HepG2 (cell line): ENCODE measurements at regions not wholly inside any gene's neighbourhood (a gene's known extent, or its start where the extent isn't known, plus 50 kb on each side); places are given as distances from the start of the nearest gene placed in this dataset.

Experiments
- ATAC-seq: fragments of 200-7000 bp; cut with Tn5 transposase; 3 replicates; pipeline ENCODE4 v1.9.1; 2020; ENCODE audit warnings: mild to moderate bottlenecking, moderate library complexity
- BruUV-seq: library from RNA; stranded (reverse); fragments of 400-500 nt; replicated peaks from 2 replicates; lab custom pipeline; 2021; lab: Mats Ljungman, UMichigan
- CTCF ChIA-PET: fragments of 300-600 bp; formaldehyde crosslinking; extraction: SDS; loops from one replicate; lab custom pipeline; 2021; ENCODE audit warnings: low total read pairs, inconsistent platforms, low intra/inter-chr PET ratio; lab: Yijun Ruan, JAX
- POLR2A ChIA-PET: fragments of 350-600 bp; sonication (Branson Sonifier 250); formaldehyde crosslinking; loops from one replicate; lab custom pipeline; 2020; ENCODE audit warnings: antibody characterized with exemption, inconsistent platforms; lab: Yijun Ruan, JAX
- DNase-seq: peaks from one replicate; pipeline ENCODE4 v3.0.0-alpha.2; 2015; ENCODE audit warnings: low spot score
- FAIRE-seq: peaks from 3 replicates; lab custom pipeline; 2011; peaks lifted over from hg19 to GRCh38; lab: Jason Lieb, UNC
- H2AFZ ChIP-seq: one replicate; pipeline ENCODE4 v1.6.1; 2011; ENCODE audit warnings: low read length, inconsistent platforms
- H3K27ac ChIP-seq: fragments of 300-600 bp; 3 replicates; pipeline ENCODE4 v1.8.0; 2011; ENCODE audit warnings: mixed run types, mild to moderate bottlenecking, mixed read lengths, low read length, inconsistent platforms; ENCODE audit not compliant: insufficient read depth; ENCODE audit errors: extremely low read length
- H3K27me3 ChIP-seq, 2 experiments: fragments of 200-600 bp in 1 of 2; 2 replicates in 1 of 2; 3 replicates in 1 of 2; pipeline versions ENCODE4 v1.6.0 to v1.8.0; 2011; ENCODE audit warnings: low read length in 2 of 2, mild to moderate bottlenecking in 2 of 2, moderate library complexity in 2 of 2, inconsistent platforms in 1 of 2; ENCODE audit not compliant: insufficient read depth in 2 of 2, control insufficient read depth in 1 of 2
- H3K36me3 ChIP-seq, 2 experiments: fragments of 200-600 bp in 1 of 2; replicated peaks in 1 of 2; 2 replicates in 1 of 2; 3 replicates in 1 of 2; pipeline versions ENCODE4 v1.5.1 to v1.8.0; 2011; ENCODE audit warnings: low read length in 2 of 2, inconsistent platforms in 1 of 2; ENCODE audit not compliant: insufficient read depth in 2 of 2, control insufficient read depth in 1 of 2
- H3K4me1 ChIP-seq: 2 replicates; pipeline ENCODE4 v1.5.1; 2012; ENCODE audit warnings: low read length, inconsistent platforms; ENCODE audit not compliant: insufficient read depth
- H3K4me2 ChIP-seq: 2 replicates; pipeline ENCODE4 v1.6.0; 2011; ENCODE audit warnings: low read depth, low read length, inconsistent platforms
- H3K4me3 ChIP-seq, 3 experiments: fragments of 200-600 bp in 1 of 3; sonication (generic), shearing (Covaris generic) in 1 of 3; replicated peaks in 1 of 3; 2 replicates each; pipeline ENCODE4 v1.5.1; 2011 to 2016; ENCODE audit warnings: low read length in 3 of 3, inconsistent platforms in 2 of 3, low read depth in 2 of 3, mild to moderate bottlenecking in 2 of 3, control low read depth in 1 of 3, mixed read lengths in 1 of 3; ENCODE audit not compliant: insufficient read depth in 1 of 3
- H3K79me2 ChIP-seq: one replicate; pipeline ENCODE4 v1.6.1; 2011; ENCODE audit warnings: low read length, inconsistent platforms; ENCODE audit not compliant: insufficient read depth
- H3K9ac ChIP-seq: 2 replicates; pipeline ENCODE4 v1.6.0; 2011; ENCODE audit warnings: mild to moderate bottlenecking, low read depth, low read length, inconsistent platforms; ENCODE audit not compliant: insufficient read depth
- H3K9me3 ChIP-seq: 2 replicates; pipeline ENCODE4 v1.5.1; 2012; ENCODE audit warnings: mild to moderate bottlenecking, low read length
- H4K20me1 ChIP-seq: 2 replicates; pipeline ENCODE4 v1.6.0; 2011; ENCODE audit warnings: inconsistent platforms, mild to moderate bottlenecking, low read length, moderate library complexity; ENCODE audit not compliant: insufficient read depth
- AKAP8 ChIP-seq: sonication (generic); formaldehyde crosslinking; IDR thresholded peaks from 2 replicates; pipeline ENCODE4 v1.5.1; 2020; ENCODE audit warnings: mild to moderate bottlenecking, missing genetic modification reagents
- FOXJ3 ChIP-seq: sonication (generic); formaldehyde crosslinking; IDR thresholded peaks from 2 replicates; pipeline ENCODE4 v1.4.0; 2020; ENCODE audit warnings: missing genetic modification reagents, mild to moderate bottlenecking, borderline replicate concordance
- HOXA7 ChIP-seq: sonication (generic); formaldehyde crosslinking; IDR thresholded peaks from 2 replicates; pipeline ENCODE4 v1.8.1; 2022; ENCODE audit warnings: mild to moderate bottlenecking, missing genetic modification reagents, moderate library complexity
- KAT8 ChIP-seq: IDR thresholded peaks from 2 replicates; pipeline ENCODE4 v1.6.1; 2016; ENCODE audit warnings: missing genetic modification reagents, missing compliant biosample characterization
- KMT2B ChIP-seq: IDR thresholded peaks from 2 replicates; pipeline ENCODE4 v1.6.1; 2016; ENCODE audit warnings: missing genetic modification reagents, missing compliant biosample characterization
- MAZ ChIP-seq, 2 experiments: sonication (generic) in 1 of 2; formaldehyde crosslinking in 1 of 2; IDR thresholded peaks; 2 replicates each; pipeline versions ENCODE4 v1.5.0 to v1.6.1; 2012 to 2020; ENCODE audit warnings: low read depth in 2 of 2, mild to moderate bottlenecking in 2 of 2, borderline replicate concordance in 1 of 2, improper control_type of control experiment in 1 of 2, low read length in 1 of 2, missing genetic modification reagents in 1 of 2, moderate library complexity in 1 of 2
- TARDBP ChIP-seq: sonication (generic); formaldehyde crosslinking; IDR thresholded peaks from 2 replicates; pipeline ENCODE4 v1.8.0; 2022; ENCODE audit warnings: mild to moderate bottlenecking, missing genetic modification reagents
- TBP ChIP-seq: sonication (generic); formaldehyde crosslinking; IDR thresholded peaks from 2 replicates; pipeline ENCODE4 v1.5.0; 2020; ENCODE audit warnings: missing genetic modification reagents
- TEAD3 ChIP-seq: optimal IDR thresholded peaks from 2 replicates; pipeline ENCODE3; 2016; ENCODE audit warnings: borderline replicate concordance
- ZBTB26 ChIP-seq: IDR thresholded peaks from 2 replicates; pipeline ENCODE4 v1.6.1; 2016; ENCODE audit warnings: missing compliant biosample characterization, missing genetic modification reagents, borderline replicate concordance
- ZBTB8A ChIP-seq: sonication (generic); formaldehyde crosslinking; IDR thresholded peaks from 2 replicates; pipeline ENCODE4 v1.4.0; 2020; ENCODE audit warnings: mild to moderate bottlenecking, low read depth, missing genetic modification reagents, borderline replicate concordance
- ZGPAT ChIP-seq: IDR thresholded peaks from 2 replicates; pipeline ENCODE4 v1.6.1; 2016; ENCODE audit warnings: mild to moderate bottlenecking
- ZMAT5 ChIP-seq: sonication (generic); formaldehyde crosslinking; IDR thresholded peaks from 2 replicates; pipeline ENCODE4 v1.5.0; 2020; ENCODE audit warnings: mild to moderate bottlenecking, low read depth, missing genetic modification reagents, borderline replicate concordance
- ZNF296 ChIP-seq: sonication (generic); formaldehyde crosslinking; conservative IDR thresholded peaks from 2 replicates; pipeline ENCODE4 v1.5.0; 2020; ENCODE audit warnings: mild to moderate bottlenecking, missing genetic modification reagents
- ZNF343 ChIP-seq: sonication (generic); formaldehyde crosslinking; IDR thresholded peaks from 2 replicates; pipeline ENCODE4 v1.4.0; 2020; ENCODE audit warnings: mild to moderate bottlenecking, missing genetic modification reagents
- ZNF543 ChIP-seq: sonication (generic); formaldehyde crosslinking; IDR thresholded peaks from 2 replicates; pipeline ENCODE4 v1.4.0; 2020; ENCODE audit warnings: mild to moderate bottlenecking, missing genetic modification reagents
- ZNF687 ChIP-seq: sonication (generic); formaldehyde crosslinking; IDR thresholded peaks from 2 replicates; pipeline ENCODE4 v1.5.1; 2020; ENCODE audit warnings: mild to moderate bottlenecking, missing genetic modification reagents, moderate library complexity
- WGBS: methylation state at CpG from one replicate; pipeline ENCODE4 v1.1.6; 2017; ENCODE audit warnings: low lambda C conversion rate; 5-methylcytosine and 5-hydroxymethylcytosine counted together
- in situ Hi-C: cut with HindIII; loops from 2 replicates; pipeline ENCODE4 v1.10.0; 2017; ENCODE audit warnings: low pct_unique_long_range_greater_than_20kb; ENCODE audit not compliant: extremely low pct_ligation_motif_present
- intact Hi-C: fragments of 100-400 bp; cut with micrococcal nuclease; formaldehyde crosslinking; loops from one replicate; pipeline ENCODE4 v1.10.0; 2022; ENCODE audit not compliant: unreplicated experiment

- Histone ChIP-seq H3K9ac (no peak overlapping the region), H3K4me1 (peaks cover 28% of the 10 kb centered on the region), H4K20me1 (no peaks in the 10 kb centered on the region), H3K9me3 (no peaks in the 10 kb centered on the region), H2AFZ (no peak overlapping the region), H3K79me2 (no peaks in the 10 kb centered on the region), H3K4me3 (no peak overlapping the region), H3K27ac (no peak overlapping the region), H3K27me3 (peaks cover 0 to 4% of the 10 kb centered on the region in 2 experiments; a peak in 1 of 5 replicates), H3K36me3 (no peaks in the 10 kb centered on the region), H3K4me2 (no peak overlapping the region)
- 58% methylated on average over 3 of the region's 4 CpGs for WGBS
- TF ChIP-seq TBP (CRISPR knock-in tag) (no peak), ZGPAT (CRISPR knock-in tag) (no peak), MAZ (IDR thresholded peaks at IDR 0.05; ENCODE audit: borderline replicate concordance, low read depth, low read length) (no peak), MAZ (CRISPR knock-in tag; IDR thresholded peaks at IDR 0.05; ENCODE audit: low read depth) (no peak), AKAP8 (CRISPR knock-in tag) (no peak), KAT8 (CRISPR knock-in tag) (no peak), TEAD3 (no peak), ZBTB8A (CRISPR knock-in tag) (no peak), ZMAT5 (no peak), FOXJ3 (CRISPR knock-in tag) (no peak), ZNF543 (CRISPR knock-in tag) (no peak), KMT2B (no peak), ZNF343 (CRISPR knock-in tag) (no peak), ZNF296 (no peak), ZBTB26 (CRISPR knock-in tag) (no peak), HOXA7 (CRISPR knock-in tag) (no peak), ZNF687 (no peak), TARDBP (CRISPR knock-in tag) (no peak)
- CTCF ChIA-PET = no interaction called here
- DNase-seq = no peak
- in situ Hi-C loops (no loop called here), intact Hi-C loops (no loop called here)
- no TSS peak for BruUV-seq
- FAIRE-seq = no peak
- POLR2A ChIA-PET = no interaction called here
- ATAC-seq = peak; percentile 54; the same call in 1 of the 3 replicates
Measured at GRCh38 chr3:43195115-43195498, 89.2 kb upstream of the POMGNT2 start.
